ENCODE measurements at regions not wholly inside any gene's neighbourhood (a gene's known extent, or its start where the extent isn't known, plus 50 kb on each side); places are given as distances from the start of the nearest gene placed in this dataset.

GRCh38 chr3:82053236-82053635 lies 291.8 kb upstream of the GBE1 start:
- H3K27me3 Mint-ChIP-seq (ENCODE audit: low read depth) = no peaks in the 10 kb centered on the region
- H3K36me3 Mint-ChIP-seq (ENCODE audit: low read depth) = no peaks in the 10 kb centered on the region
- intact Hi-C loops (cut with micrococcal nuclease) = no loop called here
- no peaks in the 10 kb centered on the region for H3K4me1 Mint-ChIP-seq (ENCODE audit: low read depth)
- no peak overlapping the region for H3K27ac Mint-ChIP-seq
- no peak overlapping the region for H3K4me3 Mint-ChIP-seq
- no peak for DNase-seq
- no peaks in the 10 kb centered on the region for H3K9me3 Mint-ChIP-seq
- CTCF ChIA-PET = no interaction called here

DNA sequence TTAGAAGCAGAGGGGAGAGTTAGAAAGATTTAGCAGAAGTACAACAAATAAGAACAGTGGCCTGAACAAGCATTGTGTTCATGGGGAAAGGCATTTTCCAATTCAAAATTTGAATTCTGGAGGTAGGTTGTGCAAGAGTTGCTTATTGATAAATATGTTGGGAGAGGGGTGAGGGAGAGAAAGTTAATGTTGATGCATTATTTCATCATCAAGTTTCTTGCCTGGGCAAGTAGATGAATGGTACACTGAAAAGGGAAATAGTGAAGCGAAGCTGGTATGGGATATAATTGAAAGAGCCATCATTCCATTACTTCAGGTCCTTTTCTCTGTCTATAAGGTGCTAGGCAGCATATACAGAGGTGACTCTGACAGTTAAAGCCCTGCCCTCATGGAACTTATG lies 288.9 kb upstream of the GBE1 start:
- Mint-ChIP-seq H3K4me3 (no peak overlapping the region), H3K27me3 (ENCODE audit: low read depth) (no peaks in the 10 kb centered on the region), H3K27ac (no peak overlapping the region), H3K36me3 (ENCODE audit: low read depth) (no peaks in the 10 kb centered on the region), H3K4me1 (ENCODE audit: low read depth) (no peaks in the 10 kb centered on the region), H3K9me3 (no peaks in the 10 kb centered on the region)
- intact Hi-C loops (cut with micrococcal nuclease) = no loop called here
- no peak for DNase-seq
- CTCF ChIA-PET = no interaction called here

DNA sequence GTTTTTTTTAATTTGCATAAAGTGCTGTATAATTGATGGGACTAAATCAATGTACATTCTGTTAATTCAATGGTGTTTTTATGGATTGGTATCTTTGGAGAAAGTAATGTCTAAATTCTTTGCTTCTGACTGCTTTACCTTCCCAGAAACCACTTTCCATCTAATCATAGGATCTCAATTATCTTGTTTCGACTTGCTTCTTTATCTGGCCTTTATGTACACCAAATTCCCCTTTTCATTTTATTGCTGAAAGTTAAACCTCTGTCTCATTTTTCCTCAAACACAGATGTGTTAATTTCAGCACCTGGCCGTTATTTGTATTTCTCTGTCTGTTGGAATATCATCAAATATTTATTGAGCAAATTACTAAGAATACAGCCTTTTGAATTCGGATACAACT lies 287.3 kb upstream of the GBE1 start:
- no peaks in the 10 kb centered on the region for H3K27me3 Mint-ChIP-seq (ENCODE audit: low read depth)
- H3K36me3 Mint-ChIP-seq (ENCODE audit: low read depth) = no peaks in the 10 kb centered on the region
- no peak overlapping the region for H3K27ac Mint-ChIP-seq
- no peak for DNase-seq
- H3K9me3 Mint-ChIP-seq = no peaks in the 10 kb centered on the region
- H3K4me3 Mint-ChIP-seq = no peak overlapping the region
- CTCF ChIA-PET = no interaction called here
- intact Hi-C loops (cut with micrococcal nuclease) = no loop called here
- no peaks in the 10 kb centered on the region for H3K4me1 Mint-ChIP-seq (ENCODE audit: low read depth)

GRCh38 chr3:82044930-82045705 lies 283.7 kb upstream of the GBE1 start:
- CTCF ChIA-PET = no interaction called here
- Mint-ChIP-seq H3K9me3 (peaks cover 2% of the 10 kb centered on the region), H3K36me3 (ENCODE audit: low read depth) (no peaks in the 10 kb centered on the region), H3K27me3 (ENCODE audit: low read depth) (no peaks in the 10 kb centered on the region), H3K27ac (no peak overlapping the region), H3K4me1 (ENCODE audit: low read depth) (no peaks in the 10 kb centered on the region), H3K4me3 (no peak overlapping the region)
- intact Hi-C loops (cut with micrococcal nuclease) = no loop called here
- DNase-seq = no peak

DNA sequence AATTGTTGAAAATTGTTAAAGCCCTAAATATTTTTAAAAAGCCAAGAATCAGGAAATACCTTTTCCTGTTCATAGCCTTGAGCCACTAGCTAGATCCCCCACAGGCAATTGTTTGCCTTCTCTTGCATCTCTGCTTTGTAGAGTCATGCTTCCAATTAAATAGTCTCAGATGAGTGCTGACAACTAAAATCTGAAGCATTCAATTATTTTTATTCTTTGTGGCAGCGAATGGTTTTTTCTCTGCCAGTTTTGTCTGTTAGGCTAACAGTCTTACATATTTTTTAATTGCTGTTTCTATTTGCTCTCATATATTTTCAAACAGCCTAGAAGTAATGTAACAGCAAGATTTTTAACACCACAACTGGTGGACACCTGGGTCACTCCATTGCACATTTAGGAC lies 277.1 kb upstream of the GBE1 start:
- CTCF ChIA-PET = no interaction called here
- intact Hi-C loops (cut with micrococcal nuclease) = no loop called here
- H3K27ac Mint-ChIP-seq = no peak overlapping the region
- H3K9me3 Mint-ChIP-seq = peaks cover 2% of the 10 kb centered on the region
- no peaks in the 10 kb centered on the region for H3K4me1 Mint-ChIP-seq (ENCODE audit: low read depth)
- no peak for DNase-seq
- no peaks in the 10 kb centered on the region for H3K27me3 Mint-ChIP-seq (ENCODE audit: low read depth)
- H3K36me3 Mint-ChIP-seq (ENCODE audit: low read depth) = no peaks in the 10 kb centered on the region
- H3K4me3 Mint-ChIP-seq = no peak overlapping the region

DNA sequence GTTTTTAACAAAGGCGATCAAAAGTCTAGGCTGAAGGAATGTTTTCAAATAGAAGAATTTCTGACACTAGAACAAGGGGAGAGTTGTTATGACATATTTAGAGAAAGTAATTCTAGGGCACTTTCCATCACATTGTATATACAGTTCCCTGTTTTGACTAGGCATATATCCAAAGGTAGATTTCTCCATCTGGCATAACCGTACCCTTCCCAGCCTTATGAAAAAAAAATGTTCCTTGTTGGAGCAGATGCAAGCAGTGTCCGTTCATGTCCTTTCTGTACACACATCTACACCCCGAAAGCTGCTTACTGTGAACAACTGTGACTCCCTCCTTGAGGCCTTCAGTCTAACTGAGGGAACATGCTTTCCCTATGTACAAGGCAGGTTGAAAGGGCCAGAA lies 271.7 kb upstream of the GBE1 start:
- no peak overlapping the region for H3K4me3 Mint-ChIP-seq

DNA sequence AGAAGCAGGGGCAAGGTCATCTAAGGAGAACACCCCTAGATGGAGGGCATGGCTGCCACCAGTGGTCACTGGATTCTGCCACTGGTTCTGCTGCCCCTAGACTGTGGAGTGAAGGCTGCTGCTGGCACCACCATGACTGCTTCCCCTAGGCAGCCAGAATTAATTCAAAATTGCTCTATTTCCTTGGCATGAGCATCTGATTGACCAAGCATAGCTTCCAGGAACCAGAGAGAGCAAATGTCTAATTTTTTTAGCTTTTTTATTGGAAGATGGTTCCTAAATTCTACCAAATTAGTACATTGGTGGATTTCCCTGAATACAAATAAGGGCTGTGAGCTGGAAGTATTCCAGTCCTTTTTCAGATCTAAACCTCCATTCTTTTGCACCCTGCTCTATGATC lies 270.2 kb upstream of the GBE1 start:
- H3K27me3 Mint-ChIP-seq (ENCODE audit: low read depth) = peaks cover 2% of the 10 kb centered on the region
- no peaks in the 10 kb centered on the region for H3K36me3 Mint-ChIP-seq (ENCODE audit: low read depth)
- H3K9me3 Mint-ChIP-seq = no peaks in the 10 kb centered on the region
- intact Hi-C loops (cut with micrococcal nuclease) = no loop called here
- DNase-seq = no peak
- H3K27ac Mint-ChIP-seq = no peak overlapping the region
- H3K4me3 Mint-ChIP-seq = no peak overlapping the region
- no peaks in the 10 kb centered on the region for H3K4me1 Mint-ChIP-seq (ENCODE audit: low read depth)
- CTCF ChIA-PET = no interaction called here

More for the DNA sequence above, 271.7 kb upstream of the GBE1 start:
- no peaks in the 10 kb centered on the region for H3K9me3 Mint-ChIP-seq
- no peak overlapping the region for H3K27ac Mint-ChIP-seq
- DNase-seq = no peak
- H3K27me3 Mint-ChIP-seq (ENCODE audit: low read depth) = no peaks in the 10 kb centered on the region
- intact Hi-C loops (cut with micrococcal nuclease) = no loop called here
- no peaks in the 10 kb centered on the region for H3K36me3 Mint-ChIP-seq (ENCODE audit: low read depth)
- CTCF ChIA-PET = no interaction called here
- no peaks in the 10 kb centered on the region for H3K4me1 Mint-ChIP-seq (ENCODE audit: low read depth)

GRCh38 chr3:82030916-82031315 lies 269.5 kb upstream of the GBE1 start:
- no peak for DNase-seq
- Mint-ChIP-seq H3K4me1 (ENCODE audit: low read depth) (no peaks in the 10 kb centered on the region), H3K27me3 (ENCODE audit: low read depth) (peaks cover 2% of the 10 kb centered on the region), H3K9me3 (no peaks in the 10 kb centered on the region), H3K36me3 (ENCODE audit: low read depth) (no peaks in the 10 kb centered on the region), H3K27ac (no peak overlapping the region), H3K4me3 (no peak overlapping the region)
- intact Hi-C loops (cut with micrococcal nuclease) = no loop called here
- CTCF ChIA-PET = no interaction called here

DNA sequence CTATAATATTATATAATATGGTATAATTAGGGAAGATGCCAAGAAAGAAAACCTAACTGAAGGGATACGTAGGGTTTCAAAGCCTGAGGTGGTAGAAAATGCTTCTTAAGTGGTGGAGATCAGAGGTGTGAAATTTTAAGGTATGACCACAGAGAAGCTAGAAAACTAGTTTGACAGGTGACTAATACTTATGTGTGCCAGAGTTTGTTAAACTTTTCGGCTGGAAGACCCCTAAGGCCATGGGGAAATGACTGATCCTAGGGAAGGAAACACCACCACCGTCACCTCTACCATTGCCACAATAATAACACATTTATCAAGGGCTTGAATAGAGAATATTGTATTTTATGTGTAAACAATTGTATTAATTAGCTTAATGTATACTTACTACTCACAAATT lies 261.4 kb upstream of the GBE1 start:
- intact Hi-C loops (cut with micrococcal nuclease) = no loop called here
- Mint-ChIP-seq H3K4me3 (no peak overlapping the region), H3K4me1 (ENCODE audit: low read depth) (no peaks in the 10 kb centered on the region), H3K36me3 (ENCODE audit: low read depth) (no peaks in the 10 kb centered on the region), H3K27me3 (ENCODE audit: low read depth) (peaks cover 2% of the 10 kb centered on the region), H3K27ac (no peak overlapping the region), H3K9me3 (no peaks in the 10 kb centered on the region)
- CTCF ChIA-PET = no interaction called here
- no peak for DNase-seq

GRCh38 chr3:82020282-82020681 lies 258.8 kb upstream of the GBE1 start:
- CTCF ChIA-PET = no interaction called here

DNA sequence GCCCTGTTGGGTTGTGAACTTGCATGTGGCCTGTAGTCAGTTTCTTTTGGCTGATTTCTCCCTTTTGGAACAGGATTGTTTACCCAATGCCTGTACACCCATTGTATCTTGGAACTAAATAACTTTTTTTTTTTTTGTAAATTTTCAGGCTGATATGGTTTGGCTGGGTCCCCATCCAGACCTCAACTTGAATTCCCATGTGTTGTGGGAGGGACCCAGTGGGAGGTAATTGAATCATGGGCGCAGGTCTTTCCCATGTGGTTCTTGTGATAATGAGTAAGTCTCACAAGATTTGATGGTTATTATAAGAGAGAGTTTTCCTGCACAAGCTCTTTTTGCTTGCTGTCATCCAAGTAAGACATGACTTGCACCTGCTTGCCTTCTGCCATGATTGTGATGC lies 253.8 kb upstream of the GBE1 start:
- no peaks in the 10 kb centered on the region for H3K4me1 Mint-ChIP-seq (ENCODE audit: low read depth)
- no peak overlapping the region for H3K27ac Mint-ChIP-seq
- no peaks in the 10 kb centered on the region for H3K9me3 Mint-ChIP-seq
- H3K27me3 Mint-ChIP-seq (ENCODE audit: low read depth) = no peaks in the 10 kb centered on the region
- CTCF ChIA-PET = no interaction called here
- H3K4me3 Mint-ChIP-seq = no peak overlapping the region
- intact Hi-C loops (cut with micrococcal nuclease) = no loop called here
- no peak for DNase-seq
- no peaks in the 10 kb centered on the region for H3K36me3 Mint-ChIP-seq (ENCODE audit: low read depth)

More at GRCh38 chr3:82020282-82020681, 258.8 kb upstream of the GBE1 start:
- DNase-seq = no peak
- intact Hi-C loops (cut with micrococcal nuclease) = no loop called here
- Mint-ChIP-seq H3K27ac (no peak overlapping the region), H3K4me3 (no peak overlapping the region), H3K4me1 (ENCODE audit: low read depth) (no peaks in the 10 kb centered on the region), H3K9me3 (no peaks in the 10 kb centered on the region), H3K27me3 (ENCODE audit: low read depth) (no peaks in the 10 kb centered on the region), H3K36me3 (ENCODE audit: low read depth) (no peaks in the 10 kb centered on the region)

DNA sequence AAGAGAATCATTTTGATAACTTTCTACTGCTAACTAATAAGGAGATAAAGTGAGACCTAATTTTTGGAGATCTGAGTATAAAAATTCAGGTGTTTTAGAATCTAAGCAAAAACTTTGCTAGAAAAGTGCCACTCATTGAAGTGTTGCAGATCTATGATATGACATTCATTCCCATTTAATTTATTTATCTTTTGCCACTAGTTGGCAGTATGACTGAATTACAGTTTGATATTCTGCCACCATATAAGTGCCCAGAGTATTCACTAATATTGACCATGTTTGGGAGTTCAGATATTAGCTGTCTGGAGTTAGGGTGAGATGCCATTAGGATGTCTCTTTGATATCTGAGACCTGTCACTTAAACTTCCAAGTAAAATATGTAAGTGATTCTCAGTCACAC lies 251.3 kb upstream of the GBE1 start:
- DNase-seq = no peak
- H3K27me3 Mint-ChIP-seq (ENCODE audit: low read depth) = no peaks in the 10 kb centered on the region
- peaks cover 3% of the 10 kb centered on the region for H3K9me3 Mint-ChIP-seq
- CTCF ChIA-PET = no interaction called here
- no peaks in the 10 kb centered on the region for H3K36me3 Mint-ChIP-seq (ENCODE audit: low read depth)
- no peak overlapping the region for H3K27ac Mint-ChIP-seq
- intact Hi-C loops (cut with micrococcal nuclease) = no loop called here
- H3K4me1 Mint-ChIP-seq (ENCODE audit: low read depth) = no peaks in the 10 kb centered on the region
- no peak overlapping the region for H3K4me3 Mint-ChIP-seq

- CTCF ChIA-PET = no interaction called here
- Mint-ChIP-seq H3K27me3 (ENCODE audit: low read depth) (no peaks in the 10 kb centered on the region), H3K4me3 (no peak overlapping the region), H3K27ac (no peak overlapping the region), H3K4me1 (ENCODE audit: low read depth) (no peaks in the 10 kb centered on the region), H3K9me3 (peaks cover 3% of the 10 kb centered on the region), H3K36me3 (ENCODE audit: low read depth) (no peaks in the 10 kb centered on the region)
- intact Hi-C loops (cut with micrococcal nuclease) = no loop called here
- DNase-seq = no peak
Measured at GRCh38 chr3:82011336-82011735, 249.9 kb upstream of the GBE1 start.

All from activated naive CD4-positive, alpha-beta T cell treated with anti-CD3 and anti-CD28 coated beads for 36 hours (primary cell).